Gastroesophageal sphincter (tissue), 4 donors: ENCODE measurements at regions not wholly inside any gene's neighbourhood (a gene's known extent, or its start where the extent isn't known, plus 50 kb on each side); places are given as distances from the start of the nearest gene placed in this dataset.

Experiments
- ATAC-seq: fragments of 150-250 bp; one replicate; pipeline ENCODE4 v1.9.1; 2016; ENCODE audit warnings: mild to moderate bottlenecking, moderate library complexity
- H3K27ac ChIP-seq, 4 donors: fragments of 200-600 bp; sonication (generic) in 3 of 4; 1 replicate in 3 of 4; 2 replicates in 1 of 4; pipeline ENCODE4 v1.5.1; 2016 to 2019
- H3K27me3 ChIP-seq: fragments of 200-600 bp; sonication (generic); one replicate; pipeline ENCODE4 v1.5.1; 2019
- H3K36me3 ChIP-seq, 2 donors: fragments of 200-600 bp; sonication (generic); one replicate each; pipeline ENCODE4 v1.5.1; 2019; ENCODE audit warnings: control low read depth in 1 of 2
- H3K4me1 ChIP-seq, 3 donors: fragments of 200-600 bp; sonication (generic); 1 replicate in 2 of 3; 2 replicates in 1 of 3; pipeline ENCODE4 v1.5.1; 2016 to 2019; ENCODE audit warnings: control low read depth in 2 of 3
- H3K4me3 ChIP-seq, 2 donors: fragments of 200-600 bp; sonication (generic); one replicate each; pipeline ENCODE4 v1.5.1; 2019; ENCODE audit warnings: mild to moderate bottlenecking in 1 of 2, moderate library complexity in 1 of 2
- H3K9me3 ChIP-seq, 3 donors: fragments of 200-600 bp; sonication (generic); one replicate each; pipeline ENCODE4 v1.5.1; 2017 to 2019; ENCODE audit warnings: control low read depth in 2 of 3
- EP300 ChIP-seq: sonication (generic); formaldehyde crosslinking; IDR thresholded peaks from one replicate; pipeline ENCODE4 v1.6.1; 2017; ENCODE audit warnings: antibody characterized with exemption, mild to moderate bottlenecking
- POLR2A ChIP-seq, 2 donors: fragments of 450-650 bp; IDR thresholded peaks; one replicate each; pipeline ENCODE4 v1.6.1; 2017; ENCODE audit warnings: antibody characterized with exemption in 2 of 2, mild to moderate bottlenecking in 2 of 2, moderate library complexity in 1 of 2
- POLR2AphosphoS5 ChIP-seq: sonication (generic); formaldehyde crosslinking; IDR thresholded peaks from one replicate; pipeline ENCODE4 v1.6.1; 2017; ENCODE audit warnings: antibody characterized with exemption
- WGBS, 2 donors: methylation state at CpG; one replicate each; pipeline ENCODE4 v1.1.5; 2018; ENCODE audit warnings: low coverage in 1 of 2; 5-methylcytosine and 5-hydroxymethylcytosine counted together
- TF ChIP-seq, protein P1 (sequence below), 4 experiments: fragments of 200-600 bp in 2 of 4; fragments of 450-650 bp in 2 of 4; sonication (generic) in 1 of 4; IDR thresholded peaks; one replicate each; pipeline ENCODE4 v1.5.1; 2017 to 2019; ENCODE audit warnings: antibody characterized with exemption in 4 of 4, mild to moderate bottlenecking in 2 of 4, moderate library complexity in 2 of 4

DNA sequence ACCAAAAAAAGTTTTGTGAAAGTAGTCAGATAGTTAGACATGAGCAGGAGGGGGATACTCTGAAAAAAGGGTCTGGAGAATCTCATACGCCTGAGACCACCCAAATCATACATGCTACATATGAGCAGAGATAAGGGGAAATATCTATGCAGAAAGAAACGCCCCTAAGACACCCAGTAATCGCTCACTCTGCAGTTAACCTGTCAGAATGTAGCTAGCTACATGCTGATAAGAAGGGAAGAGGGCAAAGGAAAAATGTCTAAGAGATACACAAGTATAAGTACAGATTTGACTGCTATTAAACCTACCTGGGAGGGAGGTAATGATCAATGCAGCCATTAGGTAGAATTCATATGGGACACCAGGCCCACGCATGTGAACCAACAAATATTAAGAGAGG is 1159.5 kb upstream of the PCDH10 start:
- H3K4me1 ChIP-seq, result no peaks in the 10 kb centered on the region
- H3K27ac ChIP-seq, result no peak overlapping the region
- 67 to 85% methylated on average over 4 of the region's 4 CpGs for WGBS, 2 donors
- no peak for ATAC-seq
- no peaks in the 10 kb centered on the region for H3K9me3 ChIP-seq
- TF ChIP-seq POLR2A (IDR thresholded peaks at IDR 0.05) (no peak), POLR2AphosphoS5 (no peak), EP300 (no peak)
- TF ChIP-seq, protein P1, sequence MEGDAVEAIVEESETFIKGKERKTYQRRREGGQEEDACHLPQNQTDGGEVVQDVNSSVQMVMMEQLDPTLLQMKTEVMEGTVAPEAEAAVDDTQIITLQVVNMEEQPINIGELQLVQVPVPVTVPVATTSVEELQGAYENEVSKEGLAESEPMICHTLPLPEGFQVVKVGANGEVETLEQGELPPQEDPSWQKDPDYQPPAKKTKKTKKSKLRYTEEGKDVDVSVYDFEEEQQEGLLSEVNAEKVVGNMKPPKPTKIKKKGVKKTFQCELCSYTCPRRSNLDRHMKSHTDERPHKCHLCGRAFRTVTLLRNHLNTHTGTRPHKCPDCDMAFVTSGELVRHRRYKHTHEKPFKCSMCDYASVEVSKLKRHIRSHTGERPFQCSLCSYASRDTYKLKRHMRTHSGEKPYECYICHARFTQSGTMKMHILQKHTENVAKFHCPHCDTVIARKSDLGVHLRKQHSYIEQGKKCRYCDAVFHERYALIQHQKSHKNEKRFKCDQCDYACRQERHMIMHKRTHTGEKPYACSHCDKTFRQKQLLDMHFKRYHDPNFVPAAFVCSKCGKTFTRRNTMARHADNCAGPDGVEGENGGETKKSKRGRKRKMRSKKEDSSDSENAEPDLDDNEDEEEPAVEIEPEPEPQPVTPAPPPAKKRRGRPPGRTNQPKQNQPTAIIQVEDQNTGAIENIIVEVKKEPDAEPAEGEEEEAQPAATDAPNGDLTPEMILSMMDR (IDR thresholded peaks at IDR 0.05), result no peak
- no peak overlapping the region for H3K4me3 ChIP-seq
- no peaks in the 10 kb centered on the region for H3K36me3 ChIP-seq
- no peaks in the 10 kb centered on the region for H3K27me3 ChIP-seq

DNA sequence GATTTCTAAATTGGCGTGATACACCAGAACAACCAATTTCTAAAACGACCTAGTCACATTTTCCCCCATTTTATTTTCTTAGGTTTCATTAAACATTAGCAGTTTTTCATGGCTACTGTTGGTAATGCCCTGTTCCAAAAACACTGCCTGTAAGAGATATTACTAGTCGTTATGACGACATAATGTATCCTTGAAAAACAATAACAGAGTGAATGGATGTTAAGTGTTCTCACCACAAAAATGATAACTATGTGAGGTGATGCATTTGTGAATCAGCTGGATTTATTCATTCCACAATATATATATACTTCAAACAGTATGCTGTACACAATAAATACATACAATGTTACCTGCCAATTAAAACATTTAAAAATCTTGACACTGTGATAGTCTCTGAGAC is 1147.6 kb upstream of the PCDH10 start:
- TF ChIP-seq, protein P1 (IDR thresholded peaks at IDR 0.05), result no peak
- TF ChIP-seq POLR2A (IDR thresholded peaks at IDR 0.05), result no peak
- no peak for TF ChIP-seq POLR2AphosphoS5
- no peak for TF ChIP-seq EP300
- WGBS, 2 donors, result 75 to 97% methylated on average over 4 of the region's 4 CpGs
- Histone ChIP-seq H3K36me3 (no peaks in the 10 kb centered on the region), H3K27me3 (no peaks in the 10 kb centered on the region), H3K4me3 (no peak overlapping the region), H3K27ac (no peak overlapping the region), H3K4me1 (no peaks in the 10 kb centered on the region), H3K9me3 (no peaks in the 10 kb centered on the region)
- no peak for ATAC-seq

DNA sequence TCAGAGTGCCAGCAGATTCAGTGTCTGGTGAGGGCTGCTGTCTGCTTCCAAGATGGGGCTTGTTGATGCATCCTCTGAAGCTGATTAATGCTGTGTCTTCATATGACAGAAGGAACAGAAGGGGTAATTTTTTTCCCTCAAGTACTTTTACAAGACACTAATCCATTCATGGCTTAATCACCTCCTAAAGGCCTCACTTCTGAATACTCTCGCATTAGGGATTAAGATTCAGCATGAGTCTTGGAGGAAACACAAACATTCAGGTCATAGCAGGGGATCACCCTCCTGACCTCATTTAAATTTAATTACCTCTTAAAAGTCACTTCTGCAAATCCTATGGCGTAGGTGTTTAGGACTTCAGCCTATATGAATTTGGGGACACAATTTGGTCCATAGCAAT is 1145.5 kb upstream of the PCDH10 start:
- TF ChIP-seq POLR2A (IDR thresholded peaks at IDR 0.05), result no peak
- no peak for TF ChIP-seq POLR2AphosphoS5
- TF ChIP-seq EP300, result no peak
- TF ChIP-seq, protein P1 (IDR thresholded peaks at IDR 0.05), result no peak
- Histone ChIP-seq H3K27me3 (no peaks in the 10 kb centered on the region), H3K4me1 (no peaks in the 10 kb centered on the region), H3K9me3 (no peaks in the 10 kb centered on the region), H3K4me3 (no peak overlapping the region), H3K36me3 (no peaks in the 10 kb centered on the region), H3K27ac (no peak overlapping the region)
- WGBS, 2 donors, result 83 to 92% methylated on average over 2 of the region's 2 CpGs
- ATAC-seq, result no peak

DNA sequence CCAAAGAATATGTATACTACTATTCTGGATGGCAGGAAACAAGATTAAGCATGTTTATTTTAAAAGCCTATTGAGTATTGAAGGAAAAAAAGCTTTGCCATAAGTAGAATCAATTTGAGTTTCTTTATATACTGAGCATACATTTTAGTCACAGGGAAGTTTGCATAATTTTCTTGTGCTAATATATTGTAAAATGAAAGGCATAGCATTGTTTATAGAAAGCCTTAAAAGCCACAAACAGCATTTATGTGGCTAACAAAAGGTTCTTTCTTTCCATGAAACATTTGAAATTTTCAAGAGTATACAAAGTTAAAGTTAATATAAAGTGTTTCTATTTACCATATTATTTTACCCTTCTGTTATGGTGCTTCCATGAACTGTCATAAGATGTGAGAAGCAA is 1133.8 kb upstream of the PCDH10 start:
- Histone ChIP-seq H3K27ac (no peak overlapping the region), H3K4me1 (no peaks in the 10 kb centered on the region), H3K4me3 (no peak overlapping the region), H3K36me3 (no peaks in the 10 kb centered on the region), H3K27me3 (no peaks in the 10 kb centered on the region), H3K9me3 (no peaks in the 10 kb centered on the region)
- ATAC-seq, result no peak
- TF ChIP-seq, protein P1 (IDR thresholded peaks at IDR 0.05), result no peak
- TF ChIP-seq POLR2A (IDR thresholded peaks at IDR 0.05) (no peak), EP300 (no peak), POLR2AphosphoS5 (no peak)

DNA sequence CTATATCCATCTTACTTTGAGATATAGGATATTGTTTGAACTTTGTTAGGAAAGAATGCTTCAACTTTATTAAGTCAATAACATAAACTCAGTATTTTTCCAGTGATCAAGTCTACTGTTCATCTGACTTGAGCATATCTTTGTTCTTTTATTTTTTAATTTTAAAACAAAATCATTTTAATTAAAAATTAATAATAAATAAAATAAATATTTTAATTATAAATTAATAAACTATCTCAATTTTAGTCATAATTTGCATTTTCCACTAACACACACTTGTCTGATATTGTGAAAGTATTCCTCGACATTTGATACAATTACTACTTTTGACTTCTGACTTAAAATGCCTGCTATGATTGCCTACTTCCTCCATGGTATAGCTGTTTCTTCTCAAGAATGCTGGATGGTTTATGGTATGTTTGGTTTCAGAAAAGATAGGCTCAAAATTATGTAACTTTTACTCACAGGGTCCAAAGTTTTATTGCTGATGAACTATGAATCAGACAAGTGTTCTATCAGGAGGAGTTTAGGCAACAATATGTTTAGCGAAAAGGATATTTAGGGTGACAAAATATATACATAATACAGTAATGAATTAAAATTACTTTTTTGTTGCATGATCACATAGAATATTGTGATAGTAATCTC is 1132.3 kb upstream of the PCDH10 start:
- WGBS, 2 donors, result 75 to 83% methylated on average over 2 of the region's 2 CpGs
- H3K36me3 ChIP-seq, result no peaks in the 10 kb centered on the region
- ATAC-seq, result no peak
- TF ChIP-seq EP300 (no peak), POLR2AphosphoS5 (no peak), POLR2A (IDR thresholded peaks at IDR 0.05) (no peak)
- TF ChIP-seq, protein P1 (IDR thresholded peaks at IDR 0.05), result no peak
- H3K4me1 ChIP-seq, result no peaks in the 10 kb centered on the region
- no peak overlapping the region for H3K4me3 ChIP-seq
- no peaks in the 10 kb centered on the region for H3K9me3 ChIP-seq
- H3K27me3 ChIP-seq, result no peaks in the 10 kb centered on the region
- no peak overlapping the region for H3K27ac ChIP-seq
